GM12892 (cell line): ENCODE measurements at regions not wholly inside any gene's neighbourhood (a gene's known extent, or its start where the extent isn't known, plus 50 kb on each side); places are given as distances from the start of the nearest gene placed in this dataset.
"Not testable (repeated sequence)": the region's sequence is repeated elsewhere in the genome, so short reads cannot be mapped to it uniquely, and the experiment has no call there.

Source experiments
- POLR2A ChIP-seq: IDR thresholded peaks from 2 replicates; pipeline ENCODE4 v1.6.1; 2011; ENCODE audit warnings: low read depth, low read length, control low read depth
- TAF1 ChIP-seq: IDR thresholded peaks from 2 replicates; pipeline ENCODE4 v1.6.1; 2011; ENCODE audit warnings: low read depth, mild to moderate bottlenecking, control low read depth, low read length, borderline replicate concordance

DNA sequence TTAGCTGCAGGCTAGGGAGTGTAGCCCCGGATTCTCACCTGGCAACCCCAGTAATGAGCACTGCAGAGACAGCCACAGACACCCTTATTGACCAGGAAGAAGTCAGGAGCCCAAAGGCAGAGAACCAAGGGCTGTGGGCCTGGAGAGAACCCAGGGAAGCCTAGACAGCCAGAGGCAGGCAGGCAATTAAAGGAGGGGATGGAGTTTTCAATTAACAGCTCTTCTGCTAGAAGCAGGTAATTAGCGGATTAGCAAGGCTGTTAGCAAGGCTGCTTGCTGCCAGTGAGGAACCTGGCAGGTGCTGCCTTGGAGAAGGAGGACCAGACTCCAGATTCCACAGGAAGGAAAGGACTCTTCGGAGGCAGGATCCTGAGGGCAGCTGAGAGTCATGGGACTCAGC lies 176.1 kb downstream of the TRIM43 start:
- not testable (repeated sequence) for TF ChIP-seq POLR2A, TAF1
